HG02642 (cell line): ENCODE measurements at regions not wholly inside any gene's neighbourhood (a gene's known extent, or its start where the extent isn't known, plus 50 kb on each side); places are given as distances from the start of the nearest gene placed in this dataset.
"Not testable (repeated sequence)": the region's sequence is repeated elsewhere in the genome, so short reads cannot be mapped to it uniquely, and the experiment has no call there.

Experiments used
- ATAC-seq: cut with Tn5 transposase; IDR thresholded peaks from one replicate; pipeline ENCODE4 v1.9.1; 2021; ENCODE audit warnings: mild to moderate bottlenecking; ENCODE audit not compliant: unreplicated experiment, poor library complexity

GRCh38 chr12:92408072-92408900 is 262.6 kb upstream of the BTG1 start:
- peak; percentile 39 for ATAC-seq

DNA sequence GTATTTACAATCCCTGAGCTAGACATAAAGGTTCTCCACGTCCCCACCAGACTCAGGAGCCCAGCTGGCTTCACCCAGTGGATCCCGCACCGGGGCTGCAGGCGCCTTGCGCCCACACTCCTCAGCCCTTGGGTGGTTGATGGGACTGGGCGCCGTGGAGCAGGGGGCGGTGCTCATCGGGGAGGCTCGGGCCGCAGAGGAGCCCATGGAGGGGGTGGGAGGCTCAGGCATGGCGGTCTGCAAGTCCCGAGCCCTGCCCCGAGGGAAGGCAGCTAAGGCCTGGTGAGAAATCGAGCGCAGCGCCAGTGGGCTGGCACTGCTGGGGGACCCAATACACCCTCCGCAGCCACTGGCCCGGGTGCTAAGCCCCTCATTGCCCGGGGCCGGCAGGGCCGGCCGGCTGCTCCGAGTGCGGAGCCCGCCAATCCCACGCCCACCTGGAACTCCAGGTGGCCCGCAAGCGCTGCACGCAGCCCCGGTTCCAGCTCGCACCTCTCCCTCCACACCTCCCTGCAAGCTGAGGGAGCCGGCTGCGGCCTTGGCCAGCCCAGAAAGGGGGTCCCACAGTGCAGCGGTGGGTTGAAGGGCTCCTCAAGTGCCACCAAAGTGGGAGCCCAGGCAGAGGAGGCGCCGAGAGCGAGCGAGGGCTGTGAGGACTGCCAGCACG is 260.9 kb upstream of the BTG1 start:
- ATAC-seq = not testable (repeated sequence)

GRCh38 chr12:92405801-92406251 is 260.2 kb upstream of the BTG1 start:
- ATAC-seq = not testable (repeated sequence)

GRCh38 chr12:92404921-92405320 is 259.3 kb upstream of the BTG1 start:
- no peak for ATAC-seq

GRCh38 chr12:92404259-92404894 is 258.7 kb upstream of the BTG1 start:
- ATAC-seq = no peak

GRCh38 chr12:92403210-92404175 is 257.8 kb upstream of the BTG1 start:
- peak; percentile 86 for ATAC-seq

DNA sequence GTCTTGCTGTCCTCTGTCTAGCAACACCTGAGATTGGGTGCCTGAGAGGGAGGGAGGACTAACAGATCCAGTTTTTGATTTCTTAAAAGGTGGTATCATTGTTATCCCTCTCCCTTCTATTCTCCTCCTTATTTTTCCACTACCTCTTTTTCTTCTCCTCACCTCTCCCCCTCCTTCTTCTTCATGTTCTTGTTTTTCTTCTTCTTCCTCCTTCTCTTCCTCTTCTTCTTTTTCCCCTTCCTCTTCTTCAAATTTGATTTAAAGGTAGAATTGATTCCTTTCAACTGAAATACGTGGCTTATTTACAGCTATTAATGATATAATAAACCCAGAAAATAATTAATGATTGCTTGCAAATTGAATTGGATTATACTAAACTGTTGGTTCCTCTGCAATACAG is 256.8 kb upstream of the BTG1 start:
- ATAC-seq = no peak

DNA sequence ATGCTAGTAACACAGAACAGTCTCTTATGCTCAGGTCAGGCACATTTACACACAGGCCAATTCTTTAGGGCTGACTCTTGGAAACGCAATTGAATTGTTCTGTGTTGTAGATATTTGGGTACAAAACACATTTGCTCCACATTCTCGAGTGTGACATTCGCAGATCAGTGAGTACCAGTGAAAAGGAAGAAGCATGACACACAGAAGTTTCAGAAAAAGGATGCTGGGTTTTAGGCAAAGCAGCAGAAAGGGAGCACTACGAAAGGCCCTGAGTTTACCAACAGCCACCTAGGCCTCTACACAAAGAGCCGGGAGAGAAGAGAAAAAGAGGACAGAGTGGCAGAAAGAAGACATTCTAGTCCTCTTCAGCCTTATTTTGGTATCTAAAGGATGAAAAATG is 254.4 kb upstream of the BTG1 start:
- peak; percentile 45 for ATAC-seq

DNA sequence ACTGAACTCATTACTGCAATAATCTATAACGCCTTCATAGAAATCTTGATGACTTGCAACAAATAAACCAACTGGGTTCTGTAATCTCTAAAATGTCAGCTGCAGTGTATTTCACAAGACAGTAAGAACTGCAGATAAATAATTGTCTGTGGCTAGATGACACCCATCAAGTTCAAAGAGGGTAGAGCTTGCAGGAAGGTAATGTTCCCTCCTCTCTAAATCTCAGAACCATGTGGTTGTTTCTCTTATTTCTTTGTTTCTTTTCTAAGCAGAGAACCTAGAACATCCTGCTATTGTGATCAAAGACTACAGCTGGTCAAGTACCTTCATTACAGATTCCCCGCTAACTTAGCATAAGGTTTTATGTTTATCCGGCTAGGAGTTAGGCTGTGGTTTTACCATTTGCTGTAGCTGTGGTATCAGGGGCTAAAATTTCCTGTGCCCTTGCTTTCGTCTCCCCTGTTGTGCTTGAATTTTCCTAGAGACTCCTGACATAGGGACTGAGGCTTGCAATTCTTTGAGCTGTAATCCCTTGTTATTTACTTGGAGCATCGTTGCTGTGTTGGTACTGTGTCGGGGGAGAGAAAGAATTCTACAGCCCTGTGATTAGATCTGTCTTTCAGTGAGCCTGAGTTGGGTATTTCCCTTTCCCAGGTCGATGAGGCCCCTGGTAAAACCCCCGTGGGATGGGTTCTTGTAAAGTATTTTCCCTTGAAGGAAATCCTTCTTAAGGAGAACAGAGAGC is 253.1 kb upstream of the BTG1 start:
- no peak for ATAC-seq

GRCh38 chr12:92396647-92397252 is 251.1 kb upstream of the BTG1 start:
- no peak for ATAC-seq

- ATAC-seq = no peak
Observed at GRCh38 chr12:92395322-92395721, 249.7 kb upstream of the BTG1 start.

DNA sequence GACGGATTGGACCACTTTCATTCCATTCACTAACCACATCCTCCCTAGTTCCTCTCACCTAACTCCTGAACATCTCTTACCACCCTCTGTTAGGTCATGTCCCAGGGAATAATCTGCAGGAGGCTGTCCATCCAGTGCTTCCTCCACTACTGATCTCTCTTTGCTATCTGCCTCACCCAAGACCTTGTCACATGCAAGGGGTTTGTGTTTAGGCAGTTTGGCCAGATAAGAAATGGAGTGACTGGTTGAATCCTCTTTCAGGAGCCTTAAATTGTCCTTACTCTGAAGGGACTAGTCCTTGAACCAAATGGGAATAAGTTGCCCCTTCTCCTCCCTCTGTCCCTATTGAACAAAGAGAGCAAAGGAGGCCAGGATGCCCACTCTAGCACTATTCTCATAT is 249.2 kb upstream of the BTG1 start:
- ATAC-seq = no peak

- ATAC-seq = no peak
Observed at GRCh38 chr12:92393504-92393903, 247.9 kb upstream of the BTG1 start.

GRCh38 chr12:92391726-92392125 is 246.1 kb upstream of the BTG1 start:
- not testable (repeated sequence) for ATAC-seq

- no peak for ATAC-seq
Observed at GRCh38 chr12:92389466-92389865, 243.8 kb upstream of the BTG1 start.

GRCh38 chr12:92385296-92385695 is 239.7 kb upstream of the BTG1 start:
- ATAC-seq = no peak

GRCh38 chr12:92384571-92384970 is 238.9 kb upstream of the BTG1 start:
- ATAC-seq = no peak

DNA sequence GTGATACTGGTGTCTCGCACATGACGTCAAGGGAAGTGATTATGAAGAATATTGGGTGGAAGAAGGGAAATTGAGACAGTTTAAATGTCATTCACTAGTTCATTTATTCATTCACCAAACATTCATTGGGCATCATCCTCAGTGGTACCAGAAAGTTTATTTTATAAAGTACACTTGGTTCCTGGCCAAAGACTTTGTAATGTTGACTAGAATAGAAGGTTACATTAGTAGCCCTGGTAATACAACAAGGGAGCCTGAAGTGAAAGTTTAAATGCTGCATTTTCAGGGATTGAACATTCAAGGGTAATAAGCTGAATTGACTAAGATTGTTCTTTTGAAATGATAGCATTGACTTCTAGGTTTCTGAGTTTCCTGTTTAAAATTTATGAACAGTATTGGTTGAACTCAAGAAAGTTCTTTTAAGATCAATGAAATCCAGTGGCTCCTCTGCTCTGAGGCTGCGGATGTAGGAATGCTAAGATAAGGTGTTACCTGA is 236.8 kb upstream of the BTG1 start:
- ATAC-seq = no peak

DNA sequence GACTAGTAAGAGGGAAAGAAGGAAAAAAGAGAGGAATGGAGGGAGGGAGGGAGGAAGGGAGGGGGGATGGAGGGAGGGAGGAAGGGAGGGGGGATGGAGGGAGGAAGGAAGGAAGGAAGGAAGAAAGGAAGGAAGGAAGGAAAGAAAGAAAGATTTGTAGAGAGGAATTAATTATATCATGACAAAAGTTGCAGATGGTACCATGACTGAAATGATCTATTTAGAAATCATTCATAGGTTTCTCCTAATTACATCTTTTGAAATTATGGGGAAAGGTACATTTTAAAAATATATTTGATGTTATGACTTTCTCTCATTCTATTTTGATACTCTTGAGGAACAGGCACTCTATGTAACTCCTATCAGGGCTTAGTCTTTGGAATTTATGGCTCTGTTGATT is 236.2 kb upstream of the BTG1 start:
- no peak for ATAC-seq
